GM23338 (cell line): ENCODE measurements at regions not wholly inside any gene's neighbourhood (a gene's known extent, or its start where the extent isn't known, plus 50 kb on each side); places are given as distances from the start of the nearest gene placed in this dataset.

Experiments
- ATAC-seq: fragments of 200-7000 bp; cut with Tn5 transposase; 3 replicates; pipeline ENCODE4 v1.9.1; 2020
- DNase-seq: peaks from one replicate; pipeline ENCODE4 v3.0.0-alpha.2; 2015; ENCODE audit warnings: low spot score
- H2AFZ ChIP-seq: fragments of 200-600 bp; sonication (generic); 2 replicates; pipeline ENCODE4 v1.8.0; 2016; ENCODE audit warnings: antibody characterized with exemption, mild to moderate bottlenecking, moderate library complexity
- H3F3A ChIP-seq: fragments of 200-600 bp; sonication (generic); replicated peaks from 2 replicates; pipeline ENCODE4 v1.8.0; 2017; ENCODE audit warnings: antibody characterized with exemption, mixed run types, low read depth
- H3K27ac ChIP-seq: fragments of 200-600 bp; sonication (generic); 2 replicates; pipeline ENCODE4 v1.6.1; 2016; ENCODE audit warnings: low read depth
- H3K27me3 ChIP-seq: fragments of 200-600 bp; sonication (generic); 2 replicates; pipeline ENCODE4 v1.8.0; 2016; ENCODE audit warnings: mild to moderate bottlenecking, mixed run types, moderate library complexity; ENCODE audit not compliant: insufficient read depth
- H3K36me3 ChIP-seq: fragments of 200-600 bp; sonication (generic); 2 replicates; pipeline ENCODE4 v1.8.0; 2016; ENCODE audit warnings: mild to moderate bottlenecking; ENCODE audit not compliant: insufficient read depth
- H3K4me1 ChIP-seq: fragments of 200-600 bp; sonication (generic); 2 replicates; pipeline ENCODE4 v1.8.0; 2016; ENCODE audit warnings: mild to moderate bottlenecking, moderate library complexity; ENCODE audit not compliant: insufficient read depth
- H3K4me2 ChIP-seq: fragments of 200-600 bp; sonication (generic); 2 replicates; pipeline ENCODE4 v1.7.1; 2017; ENCODE audit warnings: mixed run types
- H3K4me3 ChIP-seq: fragments of 200-600 bp; sonication (generic); 2 replicates; pipeline ENCODE4 v1.6.1; 2016; ENCODE audit warnings: mixed run types
- H3K79me2 ChIP-seq: fragments of 200-600 bp; sonication (generic); replicated peaks from 2 replicates; pipeline ENCODE4 v1.8.0; 2017; ENCODE audit warnings: mild to moderate bottlenecking; ENCODE audit not compliant: insufficient read depth
- H3K9me2 ChIP-seq: fragments of 200-600 bp; sonication (generic); 2 replicates; pipeline ENCODE4 v1.8.0; 2017; ENCODE audit not compliant: insufficient read depth
- H4K20me1 ChIP-seq: fragments of 200-600 bp; sonication (generic); replicated peaks from 2 replicates; pipeline ENCODE4 v1.8.0; 2017; ENCODE audit warnings: mild to moderate bottlenecking; ENCODE audit not compliant: insufficient read depth
- H3K27ac Mint-ChIP-seq: 2 replicates; pipeline ENCODE4 v1.8.0; 2020; ENCODE audit warnings: inconsistent platforms, mild to moderate bottlenecking, moderate library complexity, mixed read lengths
- H3K27me3 Mint-ChIP-seq: 3 replicates; pipeline ENCODE4 v1.8.0; 2022; ENCODE audit warnings: low read depth, mild to moderate bottlenecking, moderate library complexity, mixed read lengths, inconsistent platforms; ENCODE audit not compliant: insufficient read depth, poor library complexity
- H3K36me3 Mint-ChIP-seq: 3 replicates; pipeline ENCODE4 v1.8.0; 2021; ENCODE audit warnings: low read depth, mild to moderate bottlenecking, inconsistent platforms, moderate library complexity, mixed read lengths
- H3K4me1 Mint-ChIP-seq: 3 replicates; pipeline ENCODE4 v1.8.0; 2020; ENCODE audit warnings: mild to moderate bottlenecking, inconsistent platforms, mixed read lengths
- H3K4me3 Mint-ChIP-seq: 3 replicates; pipeline ENCODE4 v1.8.0; 2021; ENCODE audit warnings: moderate library complexity, mild to moderate bottlenecking, inconsistent platforms, mixed read lengths
- H3K9me3 Mint-ChIP-seq: 3 replicates; pipeline ENCODE4 v1.8.0; 2020; ENCODE audit warnings: moderate library complexity, mild to moderate bottlenecking, inconsistent platforms, mixed read lengths
- CREB1 ChIP-seq: fragments of 250-450 bp; sonication (Bioruptor Pico); IDR thresholded peaks from 2 replicates; pipeline ENCODE4 v1.5.0; 2020; ENCODE audit warnings: low read depth, mild to moderate bottlenecking, moderate library complexity
- CTCF ChIP-seq, 2 experiments: fragments of 200-600 bp in 1 of 2; sonication (generic) in 1 of 2; conservative IDR thresholded peaks; 2 replicates each; pipeline versions ENCODE4 v1.5.1 to v1.6.1; 2016 to 2017; ENCODE audit warnings: antibody characterized with exemption in 2 of 2, low read depth in 2 of 2, mild to moderate bottlenecking in 2 of 2, moderate library complexity in 1 of 2
- ETS1 ChIP-seq: IDR thresholded peaks from 2 replicates; pipeline ENCODE4 v1.6.1; 2016; ENCODE audit warnings: antibody characterized with exemption
- EZH2 ChIP-seq: fragments of 200-600 bp; sonication (generic); IDR thresholded peaks from one replicate; pipeline ENCODE4 v1.8.0; 2017; ENCODE audit warnings: antibody characterized with exemption, mild to moderate bottlenecking, low read depth; ENCODE audit not compliant: unreplicated experiment
- EZH2phosphoT487 ChIP-seq: fragments of 200-600 bp; sonication (generic); IDR thresholded peaks from one replicate; pipeline ENCODE4 v1.8.1; 2018; ENCODE audit warnings: antibody characterized with exemption; ENCODE audit not compliant: unreplicated experiment
- JUNB ChIP-seq: IDR thresholded peaks from one replicate; pipeline ENCODE4 v1.6.1; 2016; ENCODE audit warnings: antibody characterized with exemption; ENCODE audit not compliant: unreplicated experiment
- NANOG ChIP-seq: IDR thresholded peaks from 2 replicates; pipeline ENCODE4 v1.6.1; 2016; ENCODE audit warnings: antibody characterized with exemption, borderline replicate concordance
- POLR2AphosphoS5 ChIP-seq: IDR thresholded peaks from 2 replicates; pipeline ENCODE4 v1.6.1; 2016; ENCODE audit warnings: antibody characterized with exemption, low read depth
- REST ChIP-seq: IDR thresholded peaks from one replicate; pipeline ENCODE4 v1.6.1; 2018; ENCODE audit warnings: antibody characterized with exemption; ENCODE audit not compliant: unreplicated experiment
- STAT1 ChIP-seq: IDR thresholded peaks from one replicate; pipeline ENCODE4 v1.6.1; 2016; ENCODE audit warnings: antibody characterized with exemption; ENCODE audit not compliant: unreplicated experiment
- ZNF114 ChIP-seq: fragments of 250-450 bp; sonication (Bioruptor Pico); IDR thresholded peaks from 2 replicates; pipeline ENCODE4 v1.5.0; 2020; ENCODE audit warnings: mild to moderate bottlenecking, moderate library complexity
- ZNF331 ChIP-seq: fragments of 250-450 bp; sonication (Bioruptor Pico); IDR thresholded peaks from 2 replicates; pipeline ENCODE4 v1.5.0; 2020; ENCODE audit warnings: low read depth, mild to moderate bottlenecking, moderate library complexity
- ZNF462 ChIP-seq: fragments of 250-450 bp; sonication (Bioruptor Pico); IDR thresholded peaks from 2 replicates; pipeline ENCODE4 v1.5.0; 2020; ENCODE audit warnings: mild to moderate bottlenecking, moderate library complexity

GRCh38 chr2:41907141-41907540 is 140.7 kb upstream of the PKDCC start:
- Histone ChIP-seq H4K20me1 (no peaks in the 10 kb centered on the region), H2AFZ (peak overlapping the region; percentile 76), H3K4me2 (no peak overlapping the region), H3K36me3 (no peaks in the 10 kb centered on the region), H3K27me3 (no peaks in the 10 kb centered on the region), H3F3A (no peaks in the 10 kb centered on the region), H3K9me2 (0 out of 2 replicates have a peak, but pooled peaks cover 8% of the 10 kb centered on the region), H3K79me2 (no peaks in the 10 kb centered on the region), H3K4me3 (no peak overlapping the region), H3K27ac (no peak overlapping the region), H3K4me1 (no peaks in the 10 kb centered on the region)
- Mint-ChIP-seq H3K4me3 (no peak overlapping the region), H3K27ac (no peak overlapping the region), H3K27me3 (peaks cover 4% of the 10 kb centered on the region), H3K4me1 (peaks cover 7% of the 10 kb centered on the region), H3K36me3 (no peaks in the 10 kb centered on the region), H3K9me3 (no peaks in the 10 kb centered on the region)
- no peak for ATAC-seq
- TF ChIP-seq ETS1 (no peak), ZNF462 (CRISPR knock-in tag) (no peak), EZH2 (no peak), CREB1 (CRISPR knock-in tag) (no peak), NANOG (no peak), CTCF (conservative IDR thresholded peaks at IDR 0.05; ENCODE audit: low read depth in 2 of 2) (no peak), STAT1 (no peak), EZH2phosphoT487 (no peak), POLR2AphosphoS5 (no peak), ZNF331 (CRISPR knock-in tag) (no peak), ZNF114 (CRISPR knock-in tag) (no peak), JUNB (no peak), REST (no peak)
- DNase-seq, result no peak
